Spleen (tissue), 11 donors: ENCODE measurements at regions not wholly inside any gene's neighbourhood (a gene's known extent, or its start where the extent isn't known, plus 50 kb on each side); places are given as distances from the start of the nearest gene placed in this dataset.

Experiments
- DNase-seq: peaks from one replicate; pipeline ENCODE4 v3.0.0-alpha.2; 2020
- H3K27ac ChIP-seq, 8 donors: fragments of 200-600 bp; sonication (generic) in 7 of 8; 1 replicate in 4 of 8; 2 replicates in 4 of 8; pipeline versions ENCODE4 v1.5.0 to v1.8.0; 2016 to 2021; ENCODE audit warnings: inconsistent platforms in 4 of 8, mild to moderate bottlenecking in 4 of 8, moderate library complexity in 1 of 8
- H3K27me3 ChIP-seq, 7 donors: fragments of 200-600 bp; sonication (generic) in 6 of 7; replicated peaks in 1 of 7; 1 replicate in 4 of 7; 2 replicates in 3 of 7; pipeline versions ENCODE4 v1.5.0 to v1.8.0; 2016 to 2021; ENCODE audit warnings: inconsistent platforms in 3 of 7, mild to moderate bottlenecking in 1 of 7
- H3K36me3 ChIP-seq, 6 donors: fragments of 200-600 bp; sonication (generic) in 5 of 6; 1 replicate in 4 of 6; 2 replicates in 2 of 6; pipeline versions ENCODE4 v1.5.0 to v1.8.0; 2016 to 2021; ENCODE audit warnings: inconsistent platforms in 2 of 6
- H3K4me1 ChIP-seq, 6 donors: fragments of 200-600 bp; sonication (generic) in 5 of 6; 1 replicate in 3 of 6; 2 replicates in 3 of 6; pipeline versions ENCODE4 v1.5.0 to v1.8.0; 2016 to 2021; ENCODE audit warnings: inconsistent platforms in 3 of 6
- H3K4me3 ChIP-seq, 8 donors: fragments of 200-600 bp; sonication (generic) in 7 of 8; 1 replicate in 4 of 8; 2 replicates in 4 of 8; pipeline versions ENCODE4 v1.5.0 to v1.8.0; 2016 to 2021; ENCODE audit warnings: inconsistent platforms in 4 of 8, mild to moderate bottlenecking in 4 of 8, moderate library complexity in 2 of 8
- H3K9me3 ChIP-seq, 8 donors: fragments of 200-600 bp; sonication (generic) in 7 of 8; 1 replicate in 4 of 8; 2 replicates in 4 of 8; pipeline versions ENCODE4 v1.5.0 to v1.8.0; 2016 to 2021; ENCODE audit warnings: inconsistent platforms in 4 of 8
- POLR2A ChIP-seq, 3 donors: fragments of 450-650 bp; IDR thresholded peaks; one replicate each; pipeline ENCODE4 v1.5.1; 2017; ENCODE audit warnings: antibody characterized with exemption in 3 of 3, mild to moderate bottlenecking in 1 of 3
- POLR2AphosphoS5 ChIP-seq, 3 donors: sonication (generic); formaldehyde crosslinking; IDR thresholded peaks; one replicate each; pipeline ENCODE4 v1.5.1; 2017; ENCODE audit warnings: antibody characterized with exemption in 3 of 3
- WGBS, 5 donors: extraction: QIAGEN DNeasy Blood & Tissue Kit in 3 of 5; methylation state at CpG; one replicate each; pipeline versions ENCODE4 v1.1.5 to v1.1.7; 2013 to 2018; 5-methylcytosine and 5-hydroxymethylcytosine counted together
- intact Hi-C: fragments of 100-400 bp; cut with DNase I; formaldehyde crosslinking; loops from one replicate; pipeline ENCODE4 v1.15.0; 2023; ENCODE audit warnings: low total_unique reads
- TF ChIP-seq, protein P1 (sequence below), 11 experiments: fragments of 200-600 bp in 7 of 11; fragments of 450-650 bp in 4 of 11; sonication (generic) in 4 of 11; IDR thresholded peaks in 8 of 11; conservative IDR thresholded peaks in 3 of 11; 1 replicate in 7 of 11; 2 replicates in 4 of 11; pipeline versions ENCODE4 v1.4.0 to v1.8.0; 2016 to 2021; ENCODE audit warnings: antibody characterized with exemption in 11 of 11, inconsistent platforms in 4 of 11, mild to moderate bottlenecking in 1 of 11
- donor health status: healthy with polysubstance abuse.
- donor health status: DM: no; HTN: no; CAD: no; lungs with moderate emphysema.
- donor health status: DM: no; HTN: no; CAD: no.
- donor health status: Bipolar disorder and iron deficiency.
- donor health status: healthy.
- donor health status: DM: no; HTN: no; CAD: no.
- donor health status: DM: yes; HTN: yes; CAD: no.

DNA sequence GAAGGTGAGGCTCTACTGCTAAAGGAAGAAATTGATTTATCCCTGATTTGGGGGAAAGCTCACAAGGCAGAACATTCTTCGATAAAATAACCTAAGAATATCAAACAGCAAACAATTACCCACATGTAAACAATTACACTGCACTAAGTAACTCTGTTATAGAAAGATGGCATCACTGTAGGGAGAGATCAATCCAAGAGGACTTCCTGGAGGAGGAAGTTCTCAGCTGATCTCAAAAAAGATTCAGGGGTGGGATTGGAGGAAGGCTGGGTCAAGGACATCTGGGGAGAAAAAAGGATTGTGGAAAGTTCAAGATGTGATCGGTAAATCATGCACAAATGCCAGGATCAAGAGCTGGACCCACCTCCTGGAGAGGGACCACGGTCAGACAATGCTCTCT, 361.0 kb upstream of the SULF2 start:
- Histone ChIP-seq H3K4me1 (no peaks in the 10 kb centered on the region), H3K27me3 (no peaks in the 10 kb centered on the region), H3K4me3 (no peak overlapping the region), H3K36me3 (no peaks in the 10 kb centered on the region), H3K27ac (no peak overlapping the region), H3K9me3 (peaks cover 0 to 10% (median 6%) of the 10 kb centered on the region in 8 donors)
- WGBS, 5 donors = 81 to 90% (median 87%) methylated on average over 3 of the region's 3 CpGs
- TF ChIP-seq POLR2AphosphoS5 (IDR thresholded peaks at IDR 0.05) = no peak
- no peak for TF ChIP-seq POLR2A (IDR thresholded peaks at IDR 0.05)
- TF ChIP-seq, protein P1, sequence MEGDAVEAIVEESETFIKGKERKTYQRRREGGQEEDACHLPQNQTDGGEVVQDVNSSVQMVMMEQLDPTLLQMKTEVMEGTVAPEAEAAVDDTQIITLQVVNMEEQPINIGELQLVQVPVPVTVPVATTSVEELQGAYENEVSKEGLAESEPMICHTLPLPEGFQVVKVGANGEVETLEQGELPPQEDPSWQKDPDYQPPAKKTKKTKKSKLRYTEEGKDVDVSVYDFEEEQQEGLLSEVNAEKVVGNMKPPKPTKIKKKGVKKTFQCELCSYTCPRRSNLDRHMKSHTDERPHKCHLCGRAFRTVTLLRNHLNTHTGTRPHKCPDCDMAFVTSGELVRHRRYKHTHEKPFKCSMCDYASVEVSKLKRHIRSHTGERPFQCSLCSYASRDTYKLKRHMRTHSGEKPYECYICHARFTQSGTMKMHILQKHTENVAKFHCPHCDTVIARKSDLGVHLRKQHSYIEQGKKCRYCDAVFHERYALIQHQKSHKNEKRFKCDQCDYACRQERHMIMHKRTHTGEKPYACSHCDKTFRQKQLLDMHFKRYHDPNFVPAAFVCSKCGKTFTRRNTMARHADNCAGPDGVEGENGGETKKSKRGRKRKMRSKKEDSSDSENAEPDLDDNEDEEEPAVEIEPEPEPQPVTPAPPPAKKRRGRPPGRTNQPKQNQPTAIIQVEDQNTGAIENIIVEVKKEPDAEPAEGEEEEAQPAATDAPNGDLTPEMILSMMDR (IDR thresholded peaks at IDR 0.05 in 8 of 11, conservative IDR thresholded peaks at IDR 0.05 in 3 of 11) = no peak
- DNase-seq = no peak
- intact Hi-C loops = no loop called here

DNA sequence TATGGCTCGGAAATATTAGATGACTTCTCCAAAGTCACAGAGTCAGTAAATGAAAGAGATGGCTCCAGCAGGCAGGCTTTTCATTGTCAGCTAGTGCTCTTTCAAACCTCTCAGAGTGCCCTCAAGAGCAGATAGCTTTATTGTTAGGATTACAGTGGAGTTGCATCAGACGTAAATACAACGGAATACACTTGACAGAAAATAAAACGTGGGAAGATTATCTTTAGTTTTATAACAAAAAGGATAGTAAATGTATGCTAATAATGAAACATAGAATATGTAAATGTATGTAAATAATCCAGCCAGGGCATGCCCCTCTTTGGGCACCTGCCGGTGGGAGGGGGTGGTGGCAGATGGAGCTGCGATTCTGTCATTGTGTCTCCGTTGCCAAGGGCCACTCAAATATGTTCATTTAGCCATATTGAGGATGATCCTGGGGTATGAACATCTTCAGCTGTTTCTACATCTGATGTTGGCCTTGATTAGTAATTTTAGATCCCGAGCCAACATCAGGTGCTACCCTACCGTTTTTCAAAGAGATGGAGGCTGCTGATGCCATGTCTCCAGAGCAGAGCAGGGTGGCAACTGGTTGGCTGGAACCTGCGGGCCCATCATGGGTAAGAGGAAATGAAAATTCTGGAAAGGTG, 358.3 kb upstream of the SULF2 start:
- DNase-seq = no peak
- TF ChIP-seq, protein P1 (IDR thresholded peaks at IDR 0.05 in 8 of 11, conservative IDR thresholded peaks at IDR 0.05 in 3 of 11) = no peak
- TF ChIP-seq POLR2A (IDR thresholded peaks at IDR 0.05) = no peak
- no peak for TF ChIP-seq POLR2AphosphoS5 (IDR thresholded peaks at IDR 0.05)
- H3K9me3 ChIP-seq = peaks cover 0 to 18% (median 9%) of the 10 kb centered on the region in 8 donors
- H3K27ac ChIP-seq = no peak overlapping the region
- H3K36me3 ChIP-seq = no peaks in the 10 kb centered on the region
- H3K4me3 ChIP-seq = no peak overlapping the region
- 78 to 89% (median 82%) methylated on average over 10 of the region's 10 CpGs for WGBS, 5 donors
- intact Hi-C loops = no loop called here
- H3K27me3 ChIP-seq = peaks cover 0 to 14% (median 0%) of the 10 kb centered on the region in 7 donors
- H3K4me1 ChIP-seq = no peaks in the 10 kb centered on the region

DNA sequence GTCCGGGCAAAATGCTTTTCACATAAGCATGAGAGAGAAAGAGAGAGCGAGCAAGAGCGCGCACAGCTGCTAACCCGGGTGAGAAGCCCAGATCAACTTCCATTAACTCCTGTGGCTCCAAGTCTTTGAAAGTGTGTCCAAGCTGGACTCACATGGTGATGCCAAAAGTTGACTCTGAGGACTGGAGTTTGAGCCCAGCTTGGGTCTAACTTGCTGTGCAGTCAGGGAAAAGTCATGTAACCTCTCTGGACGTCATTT, 357.2 kb upstream of the SULF2 start:
- Histone ChIP-seq H3K4me3 (no peak overlapping the region), H3K27me3 (peaks cover 0 to 26% (median 0%) of the 10 kb centered on the region in 7 donors), H3K36me3 (no peaks in the 10 kb centered on the region), H3K9me3 (peaks cover 0 to 18% (median 9%) of the 10 kb centered on the region in 8 donors), H3K27ac (no peak overlapping the region), H3K4me1 (no peaks in the 10 kb centered on the region)
- intact Hi-C loops = no loop called here
- WGBS, 5 donors = 69 to 83% (median 75%) methylated on average over 6 of the region's 6 CpGs
- no peak for DNase-seq
- TF ChIP-seq, protein P1 (IDR thresholded peaks at IDR 0.05 in 8 of 11, conservative IDR thresholded peaks at IDR 0.05 in 3 of 11) = no peak
- TF ChIP-seq POLR2AphosphoS5 (IDR thresholded peaks at IDR 0.05) (no peak), POLR2A (IDR thresholded peaks at IDR 0.05) (no peak)

DNA sequence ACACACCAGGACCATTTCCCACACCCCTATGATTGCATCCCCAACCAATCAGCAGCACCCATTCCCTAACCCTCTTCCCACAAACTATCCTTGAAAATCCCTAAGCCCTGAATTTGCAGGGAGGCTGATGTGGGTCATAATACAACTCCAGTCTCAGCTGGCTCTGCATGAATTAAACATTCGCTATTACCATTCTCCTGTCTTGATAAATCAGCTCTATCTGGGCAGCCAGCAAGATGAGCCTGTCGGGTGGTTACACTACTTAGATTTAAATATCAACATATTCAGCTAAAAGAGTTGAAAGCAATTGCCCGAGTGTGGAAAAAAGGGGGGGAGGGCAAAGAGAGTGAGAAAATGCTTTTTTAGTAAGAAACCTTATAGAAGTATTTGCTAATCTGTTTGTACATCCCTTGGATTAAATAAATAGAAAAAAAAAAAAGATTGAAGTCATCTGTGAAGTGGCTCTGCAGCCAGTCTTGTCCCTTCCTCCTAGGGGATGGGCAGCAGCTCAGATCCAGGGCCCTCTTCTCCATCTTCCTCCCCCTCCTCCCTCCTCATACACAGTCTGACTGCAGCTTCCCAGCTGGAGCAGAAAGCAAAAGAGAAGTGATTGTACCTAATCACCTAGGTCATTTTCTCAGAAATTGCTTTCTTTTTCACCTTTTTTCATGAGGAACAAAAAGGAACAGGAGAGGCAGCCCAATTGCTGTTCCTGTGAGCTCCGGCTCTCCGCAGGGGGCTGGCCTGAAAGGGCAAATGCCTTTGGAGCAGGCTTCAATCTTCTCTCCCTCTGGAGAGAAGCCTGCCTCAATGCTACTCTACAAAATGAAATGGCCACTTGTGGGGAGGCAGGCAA, 356.6 kb upstream of the SULF2 start:
- peaks cover 0 to 31% (median 0%) of the 10 kb centered on the region in 7 donors for H3K27me3 ChIP-seq
- H3K36me3 ChIP-seq = no peaks in the 10 kb centered on the region
- H3K27ac ChIP-seq = no peak overlapping the region
- no peaks in the 10 kb centered on the region for H3K4me1 ChIP-seq
- DNase-seq = no peak
- no peak overlapping the region for H3K4me3 ChIP-seq
- intact Hi-C loops = no loop called here
- WGBS, 5 donors = 64 to 86% (median 78%) methylated on average over 5 of the region's 5 CpGs
- TF ChIP-seq POLR2AphosphoS5 (IDR thresholded peaks at IDR 0.05) (no peak), POLR2A (IDR thresholded peaks at IDR 0.05) (no peak)
- TF ChIP-seq, protein P1 (IDR thresholded peaks at IDR 0.05 in 8 of 11, conservative IDR thresholded peaks at IDR 0.05 in 3 of 11) = no peak
- H3K9me3 ChIP-seq = peaks cover 0 to 18% (median 9%) of the 10 kb centered on the region in 8 donors
